WTC11 (cell line): ENCODE measurements at regions not wholly inside any gene's neighbourhood (a gene's known extent, or its start where the extent isn't known, plus 50 kb on each side); places are given as distances from the start of the nearest gene placed in this dataset.

Experiments
- ATF1 ChIP-seq: sonication (generic); formaldehyde crosslinking; IDR thresholded peaks from 2 replicates; pipeline ENCODE4 v1.8.1; 2023; ENCODE audit warnings: mild to moderate bottlenecking, moderate library complexity, missing genetic modification reagents
- ELF4 ChIP-seq: sonication (generic); formaldehyde crosslinking; IDR thresholded peaks from 2 replicates; pipeline ENCODE4 v1.8.1; 2022; ENCODE audit warnings: low read depth, mild to moderate bottlenecking, moderate library complexity, missing genetic modification reagents
- MYBL2 ChIP-seq: sonication (generic); formaldehyde crosslinking; IDR thresholded peaks from 2 replicates; pipeline ENCODE4 v1.8.1; 2023; ENCODE audit warnings: mild to moderate bottlenecking, moderate library complexity, missing genetic modification reagents
- NR1H2 ChIP-seq: sonication (generic); formaldehyde crosslinking; IDR thresholded peaks from 2 replicates; pipeline ENCODE4 v1.9.0; 2021; ENCODE audit warnings: mild to moderate bottlenecking, moderate library complexity, missing genetic modification reagents
- NR2C2 ChIP-seq: sonication (generic); formaldehyde crosslinking; IDR thresholded peaks from 2 replicates; pipeline ENCODE4 v1.8.0; 2022; ENCODE audit warnings: mild to moderate bottlenecking, missing genetic modification reagents
- TF ChIP-seq, protein P1 (sequence below): fragments of 200-600 bp; IDR thresholded peaks from 2 replicates; pipeline ENCODE4 v1.8.0; 2022; ENCODE audit warnings: antibody characterized with exemption
- TF ChIP-seq, protein P2 (sequence below): sonication (generic); formaldehyde crosslinking; IDR thresholded peaks from 2 replicates; pipeline ENCODE4 v1.8.0; 2022; ENCODE audit warnings: mild to moderate bottlenecking, missing genetic modification reagents
- TF ChIP-seq, protein P3 (sequence below): sonication (generic); formaldehyde crosslinking; IDR thresholded peaks from 2 replicates; pipeline ENCODE4 v1.8.1; 2022; ENCODE audit warnings: mild to moderate bottlenecking, missing genetic modification reagents, moderate library complexity, borderline replicate concordance

DNA sequence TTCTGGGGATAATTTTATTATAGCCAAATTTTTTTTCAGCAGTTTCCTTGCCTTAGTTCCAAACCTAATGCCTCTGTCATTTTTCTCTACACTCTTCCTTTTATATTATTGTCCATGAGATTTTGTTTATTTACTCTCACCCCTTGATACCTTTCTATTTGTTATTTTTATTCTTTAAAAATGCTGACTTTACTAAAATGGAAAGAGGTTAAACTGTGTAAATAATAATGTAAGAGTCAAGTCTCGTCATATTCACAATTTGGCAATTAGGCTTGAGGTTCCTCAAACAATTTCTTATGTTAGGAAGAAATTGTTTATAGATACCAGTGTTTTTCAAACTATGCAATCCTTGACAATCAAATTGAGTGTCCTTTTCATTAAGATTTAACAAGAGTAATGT, 428.6 kb upstream of the CDH9 start:
- TF ChIP-seq MYBL2 (no peak), NR2C2 (CRISPR knock-in tag) (no peak), NR1H2 (no peak), ELF4 (CRISPR knock-in tag) (no peak), ATF1 (CRISPR knock-in tag) (no peak)
- TF ChIP-seq, protein P1, sequence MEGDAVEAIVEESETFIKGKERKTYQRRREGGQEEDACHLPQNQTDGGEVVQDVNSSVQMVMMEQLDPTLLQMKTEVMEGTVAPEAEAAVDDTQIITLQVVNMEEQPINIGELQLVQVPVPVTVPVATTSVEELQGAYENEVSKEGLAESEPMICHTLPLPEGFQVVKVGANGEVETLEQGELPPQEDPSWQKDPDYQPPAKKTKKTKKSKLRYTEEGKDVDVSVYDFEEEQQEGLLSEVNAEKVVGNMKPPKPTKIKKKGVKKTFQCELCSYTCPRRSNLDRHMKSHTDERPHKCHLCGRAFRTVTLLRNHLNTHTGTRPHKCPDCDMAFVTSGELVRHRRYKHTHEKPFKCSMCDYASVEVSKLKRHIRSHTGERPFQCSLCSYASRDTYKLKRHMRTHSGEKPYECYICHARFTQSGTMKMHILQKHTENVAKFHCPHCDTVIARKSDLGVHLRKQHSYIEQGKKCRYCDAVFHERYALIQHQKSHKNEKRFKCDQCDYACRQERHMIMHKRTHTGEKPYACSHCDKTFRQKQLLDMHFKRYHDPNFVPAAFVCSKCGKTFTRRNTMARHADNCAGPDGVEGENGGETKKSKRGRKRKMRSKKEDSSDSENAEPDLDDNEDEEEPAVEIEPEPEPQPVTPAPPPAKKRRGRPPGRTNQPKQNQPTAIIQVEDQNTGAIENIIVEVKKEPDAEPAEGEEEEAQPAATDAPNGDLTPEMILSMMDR, result no peak
- TF ChIP-seq, protein P2, sequence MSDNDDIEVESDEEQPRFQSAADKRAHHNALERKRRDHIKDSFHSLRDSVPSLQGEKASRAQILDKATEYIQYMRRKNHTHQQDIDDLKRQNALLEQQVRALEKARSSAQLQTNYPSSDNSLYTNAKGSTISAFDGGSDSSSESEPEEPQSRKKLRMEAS (CRISPR knock-in tag), result no peak
- TF ChIP-seq, protein P3, sequence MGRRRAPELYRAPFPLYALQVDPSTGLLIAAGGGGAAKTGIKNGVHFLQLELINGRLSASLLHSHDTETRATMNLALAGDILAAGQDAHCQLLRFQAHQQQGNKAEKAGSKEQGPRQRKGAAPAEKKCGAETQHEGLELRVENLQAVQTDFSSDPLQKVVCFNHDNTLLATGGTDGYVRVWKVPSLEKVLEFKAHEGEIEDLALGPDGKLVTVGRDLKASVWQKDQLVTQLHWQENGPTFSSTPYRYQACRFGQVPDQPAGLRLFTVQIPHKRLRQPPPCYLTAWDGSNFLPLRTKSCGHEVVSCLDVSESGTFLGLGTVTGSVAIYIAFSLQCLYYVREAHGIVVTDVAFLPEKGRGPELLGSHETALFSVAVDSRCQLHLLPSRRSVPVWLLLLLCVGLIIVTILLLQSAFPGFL (CRISPR knock-in tag), result no peak
